ENCODE measurements at regions not wholly inside any gene's neighbourhood (a gene's known extent, or its start where the extent isn't known, plus 50 kb on each side); places are given as distances from the start of the nearest gene placed in this dataset.

DNA sequence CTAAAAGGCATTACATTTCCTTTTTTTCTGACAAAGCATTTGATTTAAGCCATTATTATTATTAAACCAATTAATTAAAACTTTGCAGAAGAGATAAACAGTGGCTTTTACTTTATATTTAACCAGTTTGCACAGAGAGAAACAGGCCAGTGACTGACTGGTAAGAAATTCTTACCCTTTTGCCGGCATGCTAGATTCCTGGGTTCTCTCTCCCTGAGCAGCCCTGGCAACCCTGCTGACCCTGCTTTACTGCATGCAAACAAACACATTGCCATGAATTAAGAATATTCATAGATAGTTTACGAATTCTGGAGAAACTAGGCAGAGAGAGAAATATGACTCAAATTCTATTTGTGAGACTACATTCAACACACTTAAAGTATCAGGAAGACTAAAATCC lies 1381.4 kb upstream of the IGFBP7 start:
- Histone ChIP-seq H3K9me3 (ENCODE audit: insufficient read depth, low read depth, low read length) (peaks cover 3% of the 10 kb centered on the region; the same call in 1 of the 2 replicates), H3K4me1 (ENCODE audit: insufficient read depth, low read length) (peaks cover 2% of the 10 kb centered on the region; the same call in 1 of the 2 replicates), H3K4me3 (ENCODE audit: low read length) (no peak overlapping the region), H3K27me3 (ENCODE audit: insufficient read depth, low read length) (no peaks in the 10 kb centered on the region), H3K36me3 (ENCODE audit: insufficient read depth, low read depth, low read length) (no peaks in the 10 kb centered on the region), H3K9ac (ENCODE audit: low read depth, low read length) (no peak overlapping the region), H3K27ac (ENCODE audit: low read length) (no peak overlapping the region)

DNA sequence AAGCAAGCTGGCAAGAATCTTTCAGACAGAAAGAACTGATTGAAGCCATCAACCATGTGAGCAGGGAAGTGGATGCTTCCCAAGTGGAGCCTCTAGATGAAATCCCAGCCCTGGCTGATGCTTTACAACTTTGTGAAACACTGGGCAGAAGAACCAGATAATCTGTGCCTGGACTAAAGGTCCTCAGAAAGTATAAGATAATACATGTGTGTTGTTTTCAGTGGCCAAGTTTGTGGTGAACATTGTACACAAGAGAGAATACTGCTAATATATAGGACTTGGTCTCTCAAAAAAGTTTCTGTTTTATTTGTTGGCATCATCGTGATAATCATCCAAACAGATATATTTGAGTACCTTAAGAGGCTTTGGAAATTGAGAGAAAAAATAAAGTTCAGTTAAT lies 1367.8 kb upstream of the IGFBP7 start:
- Histone ChIP-seq H3K27me3 (ENCODE audit: insufficient read depth, low read length) (no peaks in the 10 kb centered on the region), H3K4me1 (ENCODE audit: insufficient read depth, low read length) (no peaks in the 10 kb centered on the region), H3K36me3 (ENCODE audit: insufficient read depth, low read depth, low read length) (no peaks in the 10 kb centered on the region), H3K9ac (ENCODE audit: low read depth, low read length) (no peak overlapping the region), H3K4me3 (ENCODE audit: low read length) (no peak overlapping the region), H3K9me3 (ENCODE audit: insufficient read depth, low read depth, low read length) (no peaks in the 10 kb centered on the region), H3K27ac (ENCODE audit: low read length) (no peak overlapping the region)

DNA sequence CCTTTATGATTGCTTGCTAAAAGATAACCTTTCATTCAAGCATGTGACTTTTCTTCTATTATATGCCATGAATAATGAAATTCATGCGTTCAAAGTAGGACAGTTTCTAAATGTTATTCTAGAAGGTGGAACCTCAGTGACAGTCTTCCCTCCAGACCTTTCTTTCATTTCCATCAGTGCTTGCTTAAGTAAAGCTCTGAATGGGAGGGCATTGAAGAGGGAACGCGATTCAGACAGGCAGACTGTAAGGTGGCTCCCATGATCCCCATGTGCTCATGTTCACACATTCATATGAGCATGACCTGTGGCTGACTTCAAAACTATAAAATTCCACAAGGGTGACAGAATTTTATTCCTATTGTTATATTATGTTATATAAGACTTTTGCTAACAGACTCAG lies 1367.3 kb upstream of the IGFBP7 start:
- H3K9me3 ChIP-seq (ENCODE audit: insufficient read depth, low read depth, low read length), result no peaks in the 10 kb centered on the region
- H3K9ac ChIP-seq (ENCODE audit: low read depth, low read length), result no peak overlapping the region
- no peaks in the 10 kb centered on the region for H3K27me3 ChIP-seq (ENCODE audit: insufficient read depth, low read length)
- H3K4me3 ChIP-seq (ENCODE audit: low read length), result no peak overlapping the region
- no peaks in the 10 kb centered on the region for H3K36me3 ChIP-seq (ENCODE audit: insufficient read depth, low read depth, low read length)
- no peak overlapping the region for H3K27ac ChIP-seq (ENCODE audit: low read length)
- no peaks in the 10 kb centered on the region for H3K4me1 ChIP-seq (ENCODE audit: insufficient read depth, low read length)

DNA sequence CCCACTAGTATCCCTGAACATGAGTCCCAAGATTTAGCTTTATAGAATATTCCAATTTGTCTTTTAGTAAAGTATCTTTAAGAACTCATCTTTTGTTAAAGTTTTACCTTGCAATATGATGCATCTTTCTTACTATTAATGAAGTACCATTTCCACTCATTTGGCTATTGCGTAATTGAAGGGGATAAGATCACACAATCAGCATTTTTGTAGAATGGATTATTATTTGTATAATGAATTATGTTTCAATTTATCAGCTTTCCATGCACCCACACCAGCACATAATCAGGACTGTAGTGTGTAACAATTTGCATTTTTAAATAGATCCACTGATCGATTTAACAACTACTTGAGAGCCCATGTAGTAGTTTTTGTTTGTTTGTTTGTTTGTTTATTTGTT lies 1364.9 kb upstream of the IGFBP7 start:
- no peaks in the 10 kb centered on the region for H3K9me3 ChIP-seq (ENCODE audit: insufficient read depth, low read depth, low read length)
- H3K27ac ChIP-seq (ENCODE audit: low read length), result no peak overlapping the region
- no peaks in the 10 kb centered on the region for H3K36me3 ChIP-seq (ENCODE audit: insufficient read depth, low read depth, low read length)
- no peaks in the 10 kb centered on the region for H3K4me1 ChIP-seq (ENCODE audit: insufficient read depth, low read length)
- H3K9ac ChIP-seq (ENCODE audit: low read depth, low read length), result no peak overlapping the region
- H3K27me3 ChIP-seq (ENCODE audit: insufficient read depth, low read length), result no peaks in the 10 kb centered on the region
- no peak overlapping the region for H3K4me3 ChIP-seq (ENCODE audit: low read length)

DNA sequence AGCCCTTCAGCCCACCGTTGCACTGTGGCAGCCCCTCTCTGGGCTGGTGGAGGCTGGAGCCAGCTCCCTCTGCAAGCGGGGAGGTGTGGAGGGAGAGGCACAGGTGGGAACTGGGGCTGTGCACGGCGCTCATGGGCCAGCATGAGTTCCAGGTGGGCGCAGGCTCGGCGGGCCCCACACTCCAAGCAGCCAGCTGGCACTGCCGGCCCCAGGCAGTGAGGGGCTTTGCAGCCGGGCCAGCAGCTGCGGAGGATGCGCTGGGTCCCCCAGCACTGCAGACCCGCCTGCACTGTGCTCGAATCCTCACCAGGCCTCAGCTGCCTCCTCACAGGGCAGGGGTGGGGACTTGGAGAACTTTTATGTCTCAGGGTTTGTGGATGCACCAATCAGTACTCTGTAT lies 1354.8 kb upstream of the IGFBP7 start:
- no peaks in the 10 kb centered on the region for H3K36me3 ChIP-seq (ENCODE audit: insufficient read depth, low read depth, low read length)
- H3K4me1 ChIP-seq (ENCODE audit: insufficient read depth, low read length), result no peaks in the 10 kb centered on the region
- H3K9me3 ChIP-seq (ENCODE audit: insufficient read depth, low read depth, low read length), result no peaks in the 10 kb centered on the region
- no peak overlapping the region for H3K9ac ChIP-seq (ENCODE audit: low read depth, low read length)
- no peaks in the 10 kb centered on the region for H3K27me3 ChIP-seq (ENCODE audit: insufficient read depth, low read length)
- no peak overlapping the region for H3K4me3 ChIP-seq (ENCODE audit: low read length)
- H3K27ac ChIP-seq (ENCODE audit: low read length), result no peak overlapping the region

DNA sequence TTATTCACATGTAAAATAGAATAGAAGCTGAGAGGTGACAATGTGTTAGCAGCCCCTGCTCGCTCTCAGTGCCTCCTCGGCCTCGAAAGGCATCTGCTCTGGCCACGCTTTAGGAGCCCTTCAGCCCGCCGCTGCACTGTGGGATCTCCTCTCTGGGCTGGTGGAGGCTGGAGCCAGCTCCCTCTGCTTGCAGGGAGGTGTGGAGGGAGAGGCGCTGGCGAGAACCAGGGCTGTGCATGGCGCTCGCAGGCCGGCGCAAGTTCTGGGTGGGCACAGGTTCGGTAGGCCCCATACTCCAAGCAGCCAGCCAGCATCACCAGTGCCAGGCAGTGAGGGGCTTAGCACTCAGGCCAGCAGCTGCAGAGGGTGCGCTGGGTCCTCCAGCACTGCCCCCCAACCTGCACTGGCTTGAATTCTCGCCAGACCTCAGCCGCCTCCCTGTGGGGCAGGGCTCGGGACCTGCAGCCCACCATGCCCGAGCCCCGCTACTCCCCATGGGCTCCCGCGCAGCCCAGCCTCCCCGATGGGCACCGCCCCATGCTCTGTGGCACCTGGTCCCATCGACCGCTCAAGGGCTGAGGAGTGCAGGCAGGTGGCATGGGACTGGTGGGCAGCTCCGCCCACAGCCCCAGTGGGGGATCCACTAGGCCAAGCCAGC lies 1346.7 kb upstream of the IGFBP7 start:
- Histone ChIP-seq H3K36me3 (ENCODE audit: insufficient read depth, low read depth, low read length) (no peaks in the 10 kb centered on the region), H3K9ac (ENCODE audit: low read depth, low read length) (no peak overlapping the region), H3K27me3 (ENCODE audit: insufficient read depth, low read length) (no peaks in the 10 kb centered on the region), H3K27ac (ENCODE audit: low read length) (no peak overlapping the region), H3K4me3 (ENCODE audit: low read length) (no peak overlapping the region), H3K4me1 (ENCODE audit: insufficient read depth, low read length) (no peaks in the 10 kb centered on the region), H3K9me3 (ENCODE audit: insufficient read depth, low read depth, low read length) (no peaks in the 10 kb centered on the region)

DNA sequence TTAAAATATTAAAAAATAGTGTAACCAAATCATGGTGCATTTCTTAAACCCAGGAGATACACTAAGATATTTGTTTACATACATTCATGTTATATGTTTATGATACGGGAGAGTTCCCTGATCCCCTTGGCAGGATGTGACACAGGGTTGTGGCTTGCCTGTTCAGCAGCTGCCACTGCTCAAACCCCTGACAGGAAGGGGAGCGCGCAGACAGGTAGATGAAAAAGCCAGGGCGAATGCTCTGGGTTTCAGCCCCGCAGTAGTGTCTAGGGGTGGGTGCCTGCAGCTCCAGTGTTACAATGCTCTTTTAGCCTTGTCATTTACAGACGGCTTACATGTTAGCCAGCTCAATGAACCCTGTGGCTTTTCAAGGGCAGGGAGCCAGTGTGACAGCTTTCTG lies 1343.8 kb upstream of the IGFBP7 start:
- Histone ChIP-seq H3K9ac (ENCODE audit: low read depth, low read length) (no peak overlapping the region), H3K36me3 (ENCODE audit: insufficient read depth, low read depth, low read length) (no peaks in the 10 kb centered on the region), H3K27me3 (ENCODE audit: insufficient read depth, low read length) (no peaks in the 10 kb centered on the region), H3K27ac (ENCODE audit: low read length) (no peak overlapping the region), H3K4me3 (ENCODE audit: low read length) (no peak overlapping the region), H3K4me1 (ENCODE audit: insufficient read depth, low read length) (no peaks in the 10 kb centered on the region), H3K9me3 (ENCODE audit: insufficient read depth, low read depth, low read length) (no peaks in the 10 kb centered on the region)

DNA sequence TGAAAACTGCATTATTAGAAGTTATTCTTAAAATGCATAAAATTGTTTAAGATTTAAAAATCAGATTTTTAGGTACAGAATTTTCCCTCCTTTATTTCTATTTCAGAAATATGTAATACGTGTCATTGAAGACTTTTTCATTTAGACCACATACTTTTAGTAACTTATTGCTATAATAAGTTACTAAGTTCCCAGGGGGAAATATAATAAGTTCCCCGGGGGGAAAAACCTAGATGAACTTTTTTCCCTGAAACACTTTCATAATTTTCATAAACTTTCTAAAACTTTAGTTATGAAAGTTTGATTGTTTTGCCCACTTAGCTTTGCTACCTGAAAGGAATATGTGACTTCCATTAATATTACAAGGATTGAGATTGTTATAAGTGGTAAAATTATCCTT lies 1341.5 kb upstream of the IGFBP7 start:
- H3K9ac ChIP-seq (ENCODE audit: low read depth, low read length), result no peak overlapping the region
- no peaks in the 10 kb centered on the region for H3K9me3 ChIP-seq (ENCODE audit: insufficient read depth, low read depth, low read length)
- H3K4me1 ChIP-seq (ENCODE audit: insufficient read depth, low read length), result no peaks in the 10 kb centered on the region
- no peaks in the 10 kb centered on the region for H3K36me3 ChIP-seq (ENCODE audit: insufficient read depth, low read depth, low read length)
- no peak overlapping the region for H3K27ac ChIP-seq (ENCODE audit: low read length)
- H3K27me3 ChIP-seq (ENCODE audit: insufficient read depth, low read length), result no peaks in the 10 kb centered on the region
- no peak overlapping the region for H3K4me3 ChIP-seq (ENCODE audit: low read length)

DNA sequence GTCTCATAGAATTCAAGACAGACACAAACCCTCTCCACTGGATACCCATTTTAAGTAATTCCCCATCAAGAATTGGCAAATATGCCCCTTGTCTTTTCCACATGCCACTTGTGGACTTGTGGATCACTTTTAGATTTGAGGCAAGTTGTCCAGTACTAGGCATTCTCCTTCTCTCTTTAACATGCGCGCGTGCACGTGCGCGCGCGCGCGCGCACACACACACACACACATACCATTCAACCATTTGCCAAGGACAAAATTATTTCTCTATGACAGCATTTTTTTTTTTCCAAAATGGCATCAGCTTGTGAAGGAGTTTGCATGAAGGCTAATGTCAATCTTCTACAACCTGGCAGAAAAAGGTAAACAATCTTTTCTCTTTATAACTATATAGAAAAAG lies 1325.7 kb upstream of the IGFBP7 start:
- Histone ChIP-seq H3K27me3 (ENCODE audit: insufficient read depth, low read length) (no peaks in the 10 kb centered on the region), H3K27ac (ENCODE audit: low read length) (no peak overlapping the region), H3K4me3 (ENCODE audit: low read length) (no peak overlapping the region), H3K9ac (ENCODE audit: low read depth, low read length) (no peak overlapping the region), H3K36me3 (ENCODE audit: insufficient read depth, low read depth, low read length) (no peaks in the 10 kb centered on the region), H3K4me1 (ENCODE audit: insufficient read depth, low read length) (no peaks in the 10 kb centered on the region), H3K9me3 (ENCODE audit: insufficient read depth, low read depth, low read length) (peaks cover 11% of the 10 kb centered on the region)

DNA sequence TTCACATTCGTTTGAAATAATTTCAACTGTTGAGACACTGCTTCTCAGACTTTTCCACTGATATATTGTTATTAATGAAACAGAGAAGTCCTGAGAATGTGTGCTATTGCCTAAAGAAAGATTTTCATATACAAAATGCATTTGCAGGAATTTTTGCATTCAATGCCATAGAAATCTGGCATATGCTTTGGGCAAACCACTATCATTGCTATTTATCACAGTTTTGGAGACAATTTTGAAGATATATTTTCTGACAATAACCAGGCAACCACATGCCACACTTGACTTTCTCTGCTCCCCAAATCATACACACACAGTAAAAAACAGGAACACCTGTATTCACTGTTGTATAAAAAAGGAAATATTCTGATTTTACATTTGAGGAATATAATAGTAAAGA lies 1303.7 kb upstream of the IGFBP7 start:
- H3K9ac ChIP-seq (ENCODE audit: low read depth, low read length), result no peak overlapping the region
- no peaks in the 10 kb centered on the region for H3K36me3 ChIP-seq (ENCODE audit: insufficient read depth, low read depth, low read length)
- H3K27me3 ChIP-seq (ENCODE audit: insufficient read depth, low read length), result no peaks in the 10 kb centered on the region
- no peaks in the 10 kb centered on the region for H3K9me3 ChIP-seq (ENCODE audit: insufficient read depth, low read depth, low read length)
- H3K4me1 ChIP-seq (ENCODE audit: insufficient read depth, low read length), result no peaks in the 10 kb centered on the region
- no peak overlapping the region for H3K27ac ChIP-seq (ENCODE audit: low read length)
- no peak overlapping the region for H3K4me3 ChIP-seq (ENCODE audit: low read length)

DNA sequence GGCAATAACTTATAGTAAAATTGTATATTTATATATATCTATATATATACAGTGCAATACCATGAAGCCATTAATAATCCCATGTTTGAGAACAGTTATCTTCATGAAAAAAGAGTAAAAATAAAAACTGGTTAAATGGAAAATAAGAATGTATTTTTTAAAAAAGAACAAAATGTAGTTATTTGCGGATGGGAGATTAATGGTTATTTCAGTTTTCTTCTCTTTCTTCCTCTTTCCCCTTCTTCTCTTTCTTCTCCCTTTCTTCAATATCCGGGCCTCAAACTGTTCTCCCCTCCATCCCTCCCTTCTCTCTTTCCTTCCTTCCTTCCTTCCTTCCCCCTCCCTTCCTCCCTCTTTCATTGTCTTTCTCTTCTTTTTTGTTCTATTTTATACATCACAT lies 1301.7 kb upstream of the IGFBP7 start:
- no peak overlapping the region for H3K4me3 ChIP-seq (ENCODE audit: low read length)
- no peaks in the 10 kb centered on the region for H3K36me3 ChIP-seq (ENCODE audit: insufficient read depth, low read depth, low read length)
- no peaks in the 10 kb centered on the region for H3K9me3 ChIP-seq (ENCODE audit: insufficient read depth, low read depth, low read length)

DNA sequence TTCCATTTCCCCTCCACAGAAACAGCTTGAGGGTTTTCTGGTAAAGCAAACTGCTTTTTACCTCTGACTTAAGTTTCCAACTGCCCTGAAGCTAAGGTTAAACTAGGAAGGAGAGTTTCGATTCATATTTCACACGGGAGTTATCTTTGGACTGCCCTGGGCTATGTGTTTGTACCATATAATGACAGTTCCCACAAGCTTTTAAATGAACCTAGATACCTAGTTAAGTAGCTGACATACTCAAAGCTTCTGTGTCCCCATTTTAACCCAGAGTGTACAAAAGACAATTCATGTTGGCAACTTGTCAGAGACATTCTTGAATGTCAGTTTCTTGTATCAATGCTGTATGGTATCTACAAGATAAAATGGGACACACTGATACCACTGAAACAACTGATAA lies 1296.6 kb upstream of the IGFBP7 start:
- no peak overlapping the region for H3K27ac ChIP-seq (ENCODE audit: low read length)
- H3K36me3 ChIP-seq (ENCODE audit: insufficient read depth, low read depth, low read length), result no peaks in the 10 kb centered on the region
- no peaks in the 10 kb centered on the region for H3K27me3 ChIP-seq (ENCODE audit: insufficient read depth, low read length)
- no peak overlapping the region for H3K4me3 ChIP-seq (ENCODE audit: low read length)
- H3K4me1 ChIP-seq (ENCODE audit: insufficient read depth, low read length), result no peaks in the 10 kb centered on the region
- H3K9ac ChIP-seq (ENCODE audit: low read depth, low read length), result no peak overlapping the region
- H3K9me3 ChIP-seq (ENCODE audit: insufficient read depth, low read depth, low read length), result no peaks in the 10 kb centered on the region; the same call in 1 of the 2 replicates

More for the DNA sequence above, 1301.7 kb upstream of the IGFBP7 start:
- no peaks in the 10 kb centered on the region for H3K4me1 ChIP-seq (ENCODE audit: insufficient read depth, low read length)
- H3K9ac ChIP-seq (ENCODE audit: low read depth, low read length), result no peak overlapping the region
- no peaks in the 10 kb centered on the region for H3K27me3 ChIP-seq (ENCODE audit: insufficient read depth, low read length)
- no peak overlapping the region for H3K27ac ChIP-seq (ENCODE audit: low read length)
